K562 (cell line): ENCODE measurements at regions not wholly inside any gene's neighbourhood (a gene's known extent, or its start where the extent isn't known, plus 50 kb on each side); places are given as distances from the start of the nearest gene placed in this dataset.

ENCODE experiments used
- ATAC-seq: fragments of 200-7000 bp; cut with Tn5 transposase; 3 replicates; pipeline ENCODE4 v1.9.1; 2020; ENCODE audit warnings: moderate library complexity
- BruUV-seq: library from RNA; stranded (reverse); fragments of 400-500 nt; replicated peaks from 2 replicates; lab custom pipeline; 2021; lab: Mats Ljungman, UMichigan
- CTCF ChIA-PET: fragments of 300-600 bp; formaldehyde crosslinking; extraction: SDS; loops from one replicate; lab custom pipeline; 2021; ENCODE audit warnings: low intra/inter-chr PET ratio; lab: Yijun Ruan, JAX
- POLR2A ChIA-PET: fragments of 300-600, 350-650 bp; sonication (Branson Sonifier 250); formaldehyde crosslinking; extraction: SDS; loops from one replicate; lab custom pipeline; 2021; ENCODE audit warnings: antibody characterized with exemption, inconsistent platforms; lab: Yijun Ruan, JAX
- DNase-seq, 4 experiments: peaks; one replicate each; pipeline versions ENCODE4 v3.0.0 to v3.0.0-alpha.2; 2011 to 2018; ENCODE audit warnings: low spot score in 3 of 4, mixed read lengths in 3 of 4; ENCODE audit errors: extremely low read depth in 1 of 4
- FAIRE-seq: peaks from 2 replicates; lab custom pipeline; 2011; peaks lifted over from hg19 to GRCh38; lab: Jason Lieb, UNC
- H2AFZ ChIP-seq: 2 replicates; pipeline ENCODE4 v1.6.0; 2011; ENCODE audit warnings: low read depth, low read length, control low read depth, inconsistent platforms
- H3K27ac ChIP-seq: fragments of 200-600 bp; 3 replicates; pipeline ENCODE4 v1.8.0; 2011; ENCODE audit warnings: low read depth, mild to moderate bottlenecking, control low read depth, inconsistent platforms, low read length, moderate library complexity, mixed read lengths; ENCODE audit errors: extremely low read depth
- H3K27me3 ChIP-seq, 2 experiments: fragments of 300-600 bp in 1 of 2; 2 replicates in 1 of 2; 3 replicates in 1 of 2; pipeline versions ENCODE4 v1.6.0 to v1.8.0; 2011; ENCODE audit warnings: inconsistent platforms in 2 of 2, low read length in 2 of 2, mild to moderate bottlenecking in 1 of 2, mixed read lengths in 1 of 2, moderate library complexity in 1 of 2; ENCODE audit not compliant: control insufficient read depth in 2 of 2, insufficient read depth in 2 of 2
- H3K36me3 ChIP-seq: fragments of 300-600 bp; 3 replicates; pipeline ENCODE4 v1.8.0; 2011; ENCODE audit warnings: mild to moderate bottlenecking, low read length, inconsistent platforms; ENCODE audit not compliant: control insufficient read depth, insufficient read depth
- H3K4me1 ChIP-seq, 2 experiments: fragments of 200-600 bp in 1 of 2; replicated peaks in 1 of 2; 2 replicates in 1 of 2; 3 replicates in 1 of 2; pipeline versions ENCODE4 v1.5.1 to v1.8.0; 2011; ENCODE audit warnings: inconsistent platforms in 2 of 2, low read length in 2 of 2, mild to moderate bottlenecking in 1 of 2, mixed read lengths in 1 of 2, moderate library complexity in 1 of 2; ENCODE audit not compliant: control insufficient read depth in 2 of 2, insufficient read depth in 2 of 2
- H3K4me2 ChIP-seq: 2 replicates; pipeline ENCODE4 v1.6.1; 2011; ENCODE audit warnings: low read length, control low read depth, inconsistent platforms, mixed read lengths; ENCODE audit not compliant: insufficient read depth
- H3K4me3 ChIP-seq: fragments of 200-600 bp; sonication (generic), shearing (Covaris generic); 2 replicates; pipeline ENCODE4 v1.5.1; 2016; ENCODE audit warnings: control low read depth, inconsistent platforms
- H3K79me2 ChIP-seq: fragments of 200-600 bp; 3 replicates; pipeline ENCODE4 v1.8.0; 2011; ENCODE audit warnings: low read length, inconsistent platforms; ENCODE audit not compliant: control insufficient read depth, insufficient read depth
- H3K9ac ChIP-seq, 2 experiments: 2 replicates each; pipeline versions ENCODE4 v1.6.0 to v1.6.1; 2011; ENCODE audit warnings: low read depth in 2 of 2, low read length in 2 of 2, control low read depth in 1 of 2, inconsistent platforms in 1 of 2, mild to moderate bottlenecking in 1 of 2, mixed read lengths in 1 of 2; ENCODE audit not compliant: insufficient read depth in 1 of 2
- H3K9me1 ChIP-seq: one replicate; pipeline ENCODE4 v1.6.0; 2011; ENCODE audit warnings: inconsistent platforms, mild to moderate bottlenecking, low read length, moderate library complexity; ENCODE audit not compliant: control insufficient read depth, insufficient read depth
- H3K9me3 ChIP-seq: replicated peaks from 2 replicates; pipeline ENCODE4 v1.5.1; 2011; ENCODE audit warnings: low read depth, low read length, inconsistent platforms; ENCODE audit not compliant: control insufficient read depth, insufficient read depth
- H4K20me1 ChIP-seq: replicated peaks from 2 replicates; pipeline ENCODE4 v1.6.1; 2011; ENCODE audit warnings: low read length, inconsistent platforms, mixed read lengths; ENCODE audit not compliant: control insufficient read depth, insufficient read depth
- BRF2 ChIP-seq: IDR thresholded peaks from 3 replicates; pipeline ENCODE4 v1.6.1; 2011; ENCODE audit warnings: borderline replicate concordance, mild to moderate bottlenecking; ENCODE audit not compliant: insufficient read length, insufficient read depth
- E2F3 ChIP-seq: fragments of 250-450 bp; sonication (Bioruptor Pico); IDR thresholded peaks from 2 replicates; pipeline ENCODE4 v1.4.0; 2020; ENCODE audit warnings: mild to moderate bottlenecking
- E2F8 ChIP-seq: fragments of 450-650 bp; IDR thresholded peaks from 2 replicates; pipeline ENCODE4 v1.7.1; 2018; ENCODE audit warnings: mild to moderate bottlenecking, low read depth; ENCODE audit not compliant: partially characterized antibody
- GTF3C2 ChIP-seq: IDR thresholded peaks from 3 replicates; pipeline ENCODE4 v1.6.1; 2011; ENCODE audit warnings: borderline replicate concordance, mild to moderate bottlenecking, moderate library complexity; ENCODE audit not compliant: insufficient read length; ENCODE audit errors: extremely low read depth
- JUN ChIP-seq, 2 experiments: sonication (generic) in 1 of 2; formaldehyde crosslinking in 1 of 2; IDR thresholded peaks; 2 replicates each; pipeline versions ENCODE4 v1.6.1 to v1.8.0; 2012 to 2022; ENCODE audit warnings: borderline replicate concordance in 2 of 2, mild to moderate bottlenecking in 2 of 2, improper control_type of control experiment in 1 of 2, low read depth in 1 of 2, low read length in 1 of 2, missing genetic modification reagents in 1 of 2
- JUNB ChIP-seq: fragments of 450-650 bp; formaldehyde crosslinking; conservative IDR thresholded peaks from 2 replicates; pipeline ENCODE4 v1.4.0; 2020; ENCODE audit warnings: mild to moderate bottlenecking
- SNAPC5 ChIP-seq: fragments of 250-450 bp; sonication (Bioruptor Pico); IDR thresholded peaks from 2 replicates; pipeline ENCODE4 v1.8.0; 2021; ENCODE audit warnings: moderate library complexity, mild to moderate bottlenecking, inconsistent platforms
- SRSF7 ChIP-seq: fragments of 200-400 bp; formaldehyde crosslinking; optimal IDR thresholded peaks from 2 replicates; pipeline ENCODE3; 2017; ENCODE audit warnings: mild to moderate bottlenecking, low read depth, low read length
- TCF7 ChIP-seq: sonication (generic); IDR thresholded peaks from 2 replicates; pipeline ENCODE4 v1.6.1; 2016; ENCODE audit warnings: antibody characterized with exemption, borderline replicate concordance
- TEAD4 ChIP-seq, 2 experiments: sonication (generic) in 1 of 2; formaldehyde crosslinking in 1 of 2; IDR thresholded peaks; 2 replicates each; pipeline versions ENCODE4 v1.6.1 to v1.8.0; 2012 to 2022; ENCODE audit warnings: borderline replicate concordance in 1 of 2, inconsistent platforms in 1 of 2, low read length in 1 of 2, mild to moderate bottlenecking in 1 of 2, missing genetic modification reagents in 1 of 2
- ZNF124 ChIP-seq: sonication (generic); formaldehyde crosslinking; IDR thresholded peaks from 2 replicates; pipeline ENCODE4 v1.8.1; 2022; ENCODE audit warnings: missing genetic modification reagents
- ZNF143 ChIP-seq: sonication (generic); formaldehyde crosslinking; IDR thresholded peaks from 2 replicates; pipeline ENCODE4 v1.9.0; 2022; ENCODE audit warnings: mild to moderate bottlenecking, missing genetic modification reagents
- ZNF395 ChIP-seq: fragments of 200-800 bp; sonication (Bioruptor generic); IDR thresholded peaks from 2 replicates; pipeline ENCODE4 v1.6.1; 2017; ENCODE audit warnings: missing genetic modification characterization, missing compliant biosample characterization
- ZNF57 ChIP-seq: fragments of 450-650 bp; formaldehyde crosslinking; IDR thresholded peaks from 2 replicates; pipeline ENCODE4 v1.4.0; 2020; ENCODE audit warnings: mild to moderate bottlenecking, moderate library complexity
- in situ Hi-C: fragments of 300-500 bp; cut with MboI; formaldehyde crosslinking; loops from 4 replicates; pipeline ENCODE4 v1.15.0; 2018; ENCODE audit warnings: inconsistent platforms, mixed read lengths
- intact Hi-C: fragments of 100-400 bp; cut with micrococcal nuclease; formaldehyde crosslinking; loops from 2 replicates; pipeline ENCODE4 v1.14.2; 2022

GRCh38 chr9:24620741-24621140 lies 75.0 kb upstream of the IZUMO3 start:
- CTCF ChIA-PET, result no interaction called here
- intact Hi-C loops (no loop called here), in situ Hi-C loops (no loop called here)
- ATAC-seq, result no peak
- H3K27me3 ChIP-seq, result no peaks in the 10 kb centered on the region
- H3K27ac ChIP-seq, result no peak overlapping the region
- no peak overlapping the region for H3K4me3 ChIP-seq
- no peaks in the 10 kb centered on the region for H3K36me3 ChIP-seq
- H3K79me2 ChIP-seq, result no peaks in the 10 kb centered on the region
- no peak overlapping the region for H3K9ac ChIP-seq
- H3K4me1 ChIP-seq, result no peaks in the 10 kb centered on the region
- H4K20me1 ChIP-seq, result no peaks in the 10 kb centered on the region
- FAIRE-seq, result no peak
- H3K9me1 ChIP-seq, result no peaks in the 10 kb centered on the region
- H3K9me3 ChIP-seq, result no peaks in the 10 kb centered on the region
- BruUV-seq, result no TSS peak
- POLR2A ChIA-PET, result no interaction called here
- H2AFZ ChIP-seq, result no peak overlapping the region
- no peak overlapping the region for H3K4me2 ChIP-seq
- DNase-seq, result no peak
- TF ChIP-seq ZNF57 (CRISPR knock-in tag) (no peak), TCF7 (no peak), ZNF395 (CRISPR knock-in tag) (no peak), JUN (IDR thresholded peaks at IDR 0.05; ENCODE audit: borderline replicate concordance, low read depth, low read length) (no peak), JUN (CRISPR knock-in tag; IDR thresholded peaks at IDR 0.05; ENCODE audit: borderline replicate concordance) (no peak), ZNF143 (CRISPR knock-in tag) (no peak), ZNF124 (CRISPR knock-in tag) (no peak), GTF3C2 (no peak), SRSF7 (no peak), SNAPC5 (no peak), E2F3 (CRISPR knock-in tag) (no peak), BRF2 (no peak), JUNB (CRISPR knock-in tag) (no peak), TEAD4 (IDR thresholded peaks at IDR 0.05; ENCODE audit: low read length) (no peak), TEAD4 (CRISPR knock-in tag; IDR thresholded peaks at IDR 0.05; ENCODE audit: borderline replicate concordance) (no peak), E2F8 (no peak)
